Smooth muscle cell (in vitro differentiated cells): ENCODE measurements at regions not wholly inside any gene's neighbourhood (a gene's known extent, or its start where the extent isn't known, plus 50 kb on each side); places are given as distances from the start of the nearest gene placed in this dataset.
"Not testable (repeated sequence)": the region's sequence is repeated elsewhere in the genome, so short reads cannot be mapped to it uniquely, and the experiment has no call there.

Experiments
- DNase-seq: peaks from one replicate; lab custom pipeline; 2025; ENCODE audit not compliant: unreplicated experiment; lab: John Stamatoyannopoulos, UW
- H2AFZ ChIP-seq: fragments of 200-600 bp; sonication (generic); 2 replicates; pipeline ENCODE4 v1.6.0; 2016; ENCODE audit warnings: antibody characterized with exemption, low read depth, mild to moderate bottlenecking
- H3F3A ChIP-seq: fragments of 200-600 bp; sonication (generic); 2 replicates; pipeline ENCODE4 v1.6.0; 2017; ENCODE audit warnings: antibody characterized with exemption, low read depth
- H3K27ac ChIP-seq: fragments of 200-600 bp; sonication (generic); 2 replicates; pipeline ENCODE4 v1.5.1; 2016; ENCODE audit warnings: low read depth, mild to moderate bottlenecking
- H3K27me3 ChIP-seq: fragments of 200-600 bp; sonication (generic); 2 replicates; pipeline ENCODE4 v1.6.1; 2016; ENCODE audit warnings: low read depth, mild to moderate bottlenecking
- H3K36me3 ChIP-seq: fragments of 200-600 bp; sonication (generic); 2 replicates; pipeline ENCODE4 v1.5.1; 2016; ENCODE audit warnings: low read depth
- H3K4me1 ChIP-seq: fragments of 200-600 bp; sonication (generic); 2 replicates; pipeline ENCODE4 v1.5.1; 2016; ENCODE audit warnings: low read depth
- H3K4me2 ChIP-seq: fragments of 200-600 bp; sonication (generic); 2 replicates; pipeline ENCODE4 v1.6.0; 2016; ENCODE audit warnings: mild to moderate bottlenecking
- H3K4me3 ChIP-seq: fragments of 200-600 bp; sonication (generic); 2 replicates; pipeline ENCODE4 v1.5.1; 2016; ENCODE audit warnings: mild to moderate bottlenecking
- H3K79me2 ChIP-seq: fragments of 200-600 bp; sonication (generic); 2 replicates; pipeline ENCODE4 v1.6.0; 2016; ENCODE audit warnings: low read depth, mild to moderate bottlenecking
- H3K9ac ChIP-seq: fragments of 200-600 bp; sonication (generic); 2 replicates; pipeline ENCODE4 v1.6.0; 2016; ENCODE audit warnings: low read depth
- H3K9me3 ChIP-seq: fragments of 200-600 bp; sonication (generic); replicated peaks from 2 replicates; pipeline ENCODE4 v1.5.1; 2016; ENCODE audit warnings: low read depth
- H4K20me1 ChIP-seq: fragments of 200-600 bp; sonication (generic); 2 replicates; pipeline ENCODE4 v1.6.0; 2016; ENCODE audit warnings: low read depth
- WGBS: methylation state at CpG from one replicate; pipeline ENCODE4 v1.1.7; 2016; ENCODE audit warnings: low lambda C conversion rate; 5-methylcytosine and 5-hydroxymethylcytosine counted together
- TF ChIP-seq, protein P1 (sequence below): fragments of 200-600 bp; sonication (generic); IDR thresholded peaks from 2 replicates; pipeline ENCODE4 v1.5.1; 2017; ENCODE audit warnings: borderline replicate concordance, mild to moderate bottlenecking, antibody characterized with exemption; ENCODE audit not compliant: insufficient read depth, poor library complexity, severe bottlenecking

DNA sequence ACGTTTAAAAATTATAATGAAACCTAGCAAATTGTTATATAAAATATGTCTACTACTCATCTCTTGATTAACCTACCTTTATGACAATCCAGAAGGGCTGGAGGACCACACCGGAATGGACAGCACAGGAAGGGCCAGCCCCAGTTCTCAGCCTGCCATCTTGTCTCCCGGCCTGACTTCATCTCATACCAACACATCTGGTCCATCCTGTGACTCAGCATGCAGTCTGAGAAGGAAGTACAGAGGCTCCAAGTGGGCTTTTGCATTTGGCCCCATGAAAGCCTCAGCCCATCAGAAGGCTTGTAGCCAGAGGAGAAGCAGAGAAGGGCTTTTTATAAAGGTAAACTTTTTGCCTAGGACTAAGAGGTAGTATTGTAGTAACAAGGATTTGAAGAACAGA, 436.6 kb downstream of the MRPL39 start:
- H3K9me3 ChIP-seq = peaks cover 5% of the 10 kb centered on the region
- no peaks in the 10 kb centered on the region for H3K4me1 ChIP-seq
- H4K20me1 ChIP-seq = no peaks in the 10 kb centered on the region
- TF ChIP-seq, protein P1, sequence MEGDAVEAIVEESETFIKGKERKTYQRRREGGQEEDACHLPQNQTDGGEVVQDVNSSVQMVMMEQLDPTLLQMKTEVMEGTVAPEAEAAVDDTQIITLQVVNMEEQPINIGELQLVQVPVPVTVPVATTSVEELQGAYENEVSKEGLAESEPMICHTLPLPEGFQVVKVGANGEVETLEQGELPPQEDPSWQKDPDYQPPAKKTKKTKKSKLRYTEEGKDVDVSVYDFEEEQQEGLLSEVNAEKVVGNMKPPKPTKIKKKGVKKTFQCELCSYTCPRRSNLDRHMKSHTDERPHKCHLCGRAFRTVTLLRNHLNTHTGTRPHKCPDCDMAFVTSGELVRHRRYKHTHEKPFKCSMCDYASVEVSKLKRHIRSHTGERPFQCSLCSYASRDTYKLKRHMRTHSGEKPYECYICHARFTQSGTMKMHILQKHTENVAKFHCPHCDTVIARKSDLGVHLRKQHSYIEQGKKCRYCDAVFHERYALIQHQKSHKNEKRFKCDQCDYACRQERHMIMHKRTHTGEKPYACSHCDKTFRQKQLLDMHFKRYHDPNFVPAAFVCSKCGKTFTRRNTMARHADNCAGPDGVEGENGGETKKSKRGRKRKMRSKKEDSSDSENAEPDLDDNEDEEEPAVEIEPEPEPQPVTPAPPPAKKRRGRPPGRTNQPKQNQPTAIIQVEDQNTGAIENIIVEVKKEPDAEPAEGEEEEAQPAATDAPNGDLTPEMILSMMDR = no peak
- no peak overlapping the region for H2AFZ ChIP-seq
- no peaks in the 10 kb centered on the region for H3K36me3 ChIP-seq
- no peaks in the 10 kb centered on the region for H3K27me3 ChIP-seq
- no peak overlapping the region for H3K9ac ChIP-seq
- DNase-seq = no peak
- no peaks in the 10 kb centered on the region for H3F3A ChIP-seq
- H3K4me2 ChIP-seq = no peak overlapping the region
- H3K27ac ChIP-seq = no peak overlapping the region
- 87% methylated on average over 3 of the region's 3 CpGs for WGBS
- no peak overlapping the region for H3K4me3 ChIP-seq
- H3K79me2 ChIP-seq = no peaks in the 10 kb centered on the region

DNA sequence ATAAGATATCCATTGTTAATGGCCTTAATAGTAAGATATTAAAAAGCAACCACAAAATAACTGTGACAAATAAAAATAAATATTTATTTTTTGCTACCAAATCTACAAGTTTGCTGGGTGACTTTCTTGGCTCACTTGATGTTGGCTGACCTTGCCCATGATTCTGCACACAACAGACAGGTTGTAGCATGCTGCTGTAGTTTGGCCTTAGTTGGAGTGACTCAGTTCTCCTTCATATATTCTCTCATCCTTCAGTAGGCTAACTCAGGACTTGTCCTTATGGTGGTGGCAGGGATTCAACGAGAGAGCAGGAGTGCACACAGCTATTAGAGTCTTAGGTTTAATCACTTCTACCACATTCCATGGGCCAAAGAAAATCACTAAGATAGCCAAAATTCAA, 437.9 kb downstream of the MRPL39 start:
- H3K4me3 ChIP-seq = no peak overlapping the region
- peaks cover 5% of the 10 kb centered on the region for H3K9me3 ChIP-seq
- no peaks in the 10 kb centered on the region for H4K20me1 ChIP-seq
- no peaks in the 10 kb centered on the region for H3K36me3 ChIP-seq
- no peaks in the 10 kb centered on the region for H3K27me3 ChIP-seq
- H2AFZ ChIP-seq = no peak overlapping the region
- H3F3A ChIP-seq = no peaks in the 10 kb centered on the region
- TF ChIP-seq, protein P1 = no peak
- DNase-seq = no peak
- no peaks in the 10 kb centered on the region for H3K4me1 ChIP-seq
- no peaks in the 10 kb centered on the region for H3K79me2 ChIP-seq
- H3K27ac ChIP-seq = no peak overlapping the region
- H3K4me2 ChIP-seq = no peak overlapping the region
- 77% methylated on average over 1 of the region's 1 CpG for WGBS
- H3K9ac ChIP-seq = no peak overlapping the region

DNA sequence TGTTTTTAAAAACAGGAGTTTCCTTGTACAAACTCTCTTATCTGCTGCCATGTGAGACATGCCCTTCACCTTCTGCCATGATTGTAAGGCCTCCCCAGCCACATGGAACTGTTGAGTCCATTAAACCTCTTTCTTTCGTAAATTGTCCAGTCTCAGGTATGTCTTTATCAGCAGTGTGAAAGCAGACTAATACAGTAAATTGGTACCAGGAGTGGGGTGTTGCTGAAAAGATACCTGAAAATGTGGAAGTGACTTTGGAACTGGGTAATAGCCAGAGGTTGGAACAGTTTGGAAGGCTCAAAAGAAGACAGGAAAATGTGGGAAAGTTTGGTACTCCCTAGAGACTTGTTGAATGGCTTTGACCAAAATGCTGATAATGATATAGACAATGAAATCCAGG, 440.4 kb downstream of the MRPL39 start:
- H4K20me1 ChIP-seq, H3K79me2 ChIP-seq, H3K27me3 ChIP-seq, H2AFZ ChIP-seq, H3K4me2 ChIP-seq, H3K9ac ChIP-seq, H3F3A ChIP-seq, H3K9me3 ChIP-seq, H3K4me3 ChIP-seq, H3K4me1 ChIP-seq, DNase-seq, H3K27ac ChIP-seq, H3K36me3 ChIP-seq: not testable (repeated sequence)
- WGBS = 63% methylated on average over 1 of the region's 1 CpG

DNA sequence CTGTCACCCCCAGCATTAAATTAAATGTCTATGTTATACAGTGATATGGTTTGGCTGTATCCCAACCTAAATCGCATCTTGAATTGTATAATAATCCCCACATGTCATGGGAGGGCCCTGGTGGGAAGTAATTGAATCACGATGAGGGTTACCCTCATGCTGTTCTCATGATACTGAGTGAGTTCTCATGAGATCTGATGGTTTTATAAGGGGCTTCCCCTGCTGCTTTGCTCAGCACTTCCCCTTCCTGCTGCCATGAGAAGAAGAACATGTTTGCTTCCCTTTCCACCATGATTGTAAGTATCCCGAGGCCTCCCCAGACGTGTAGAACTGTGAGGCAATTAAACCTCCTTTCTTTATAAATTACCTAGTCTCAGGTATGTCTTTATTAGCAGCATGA, 445.7 kb downstream of the MRPL39 start:
- TF ChIP-seq, protein P1 = no peak
- H3K9ac ChIP-seq = no peak overlapping the region

DNA sequence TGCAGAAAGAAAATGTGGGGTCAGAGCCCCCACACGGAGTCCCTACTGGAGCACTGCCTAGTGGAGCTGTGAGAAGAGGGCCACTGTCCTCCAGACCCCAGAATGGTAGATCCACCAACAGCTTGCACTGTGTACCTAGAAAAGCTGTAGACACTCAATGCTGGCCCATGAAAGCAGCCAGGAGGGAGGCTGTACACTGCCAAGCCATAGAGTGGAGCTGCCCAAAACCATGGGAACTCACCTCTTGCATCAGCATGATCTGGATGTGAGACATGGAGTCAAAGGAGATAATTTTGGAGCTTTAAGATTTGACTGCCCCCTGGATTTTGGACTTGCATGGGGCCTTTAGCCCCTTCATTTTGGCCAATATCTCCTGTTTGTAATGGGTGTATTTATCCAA, 452.3 kb downstream of the MRPL39 start:
- not testable (repeated sequence) for H3F3A ChIP-seq, H2AFZ ChIP-seq, H3K36me3 ChIP-seq, H3K27me3 ChIP-seq, H4K20me1 ChIP-seq, H3K27ac ChIP-seq, H3K4me3 ChIP-seq, H3K9me3 ChIP-seq, H3K9ac ChIP-seq, H3K79me2 ChIP-seq, DNase-seq, H3K4me2 ChIP-seq, H3K4me1 ChIP-seq
- 38% methylated on average over 1 of the region's 1 CpG for WGBS

More for the DNA sequence above, 445.7 kb downstream of the MRPL39 start:
- no peaks in the 10 kb centered on the region for H3K4me1 ChIP-seq
- 65% methylated on average over 4 of the region's 4 CpGs for WGBS
- H3K9me3 ChIP-seq = no peaks in the 10 kb centered on the region
- H3K27me3 ChIP-seq = no peaks in the 10 kb centered on the region
- H3F3A ChIP-seq = no peaks in the 10 kb centered on the region
- H2AFZ ChIP-seq = no peak overlapping the region
- H3K4me3 ChIP-seq = no peak overlapping the region
- DNase-seq = no peak
- H3K4me2 ChIP-seq = no peak overlapping the region
- no peaks in the 10 kb centered on the region for H3K79me2 ChIP-seq
- no peaks in the 10 kb centered on the region for H3K36me3 ChIP-seq
- no peaks in the 10 kb centered on the region for H4K20me1 ChIP-seq
- no peak overlapping the region for H3K27ac ChIP-seq
